CD4-positive, alpha-beta T cell treated with Interleukin-17A for 4 hours (primary cell): ENCODE measurements at regions not wholly inside any gene's neighbourhood (a gene's known extent, or its start where the extent isn't known, plus 50 kb on each side); places are given as distances from the start of the nearest gene placed in this dataset.
A peak's percentile ranks its signal among the peaks of the same experiment; 100 is the strongest.

ENCODE experiments used
- DNase-seq: peaks from one replicate; pipeline ENCODE4 v3.0.0-alpha.2; 2020; ENCODE audit warnings: mixed read lengths

- no peak for DNase-seq
Observed at GRCh38 chr10:78301891-78302738, 268.5 kb downstream of the RPS24 start.

GRCh38 chr10:78302739-78302988 is 269.0 kb downstream of the RPS24 start:
- DNase-seq = no peak

- peak; percentile 97 for DNase-seq
Observed at GRCh38 chr10:78302989-78303854, 269.6 kb downstream of the RPS24 start.

- no peak for DNase-seq
Observed at GRCh38 chr10:78304091-78305045, 270.7 kb downstream of the RPS24 start.

GRCh38 chr10:78305311-78305710 is 271.6 kb downstream of the RPS24 start:
- DNase-seq = no peak

- DNase-seq = no peak
Observed at GRCh38 chr10:78306358-78306757, 272.7 kb downstream of the RPS24 start.

- no peak for DNase-seq
Observed at GRCh38 chr10:78307576-78307975, 273.9 kb downstream of the RPS24 start.

- no peak for DNase-seq
Observed at GRCh38 chr10:78309536-78310237, 276.0 kb downstream of the RPS24 start.

- no peak for DNase-seq
Observed at GRCh38 chr10:78310481-78311080, 276.9 kb downstream of the RPS24 start.

- no peak for DNase-seq
Observed at GRCh38 chr10:78312197-78313047, 278.8 kb downstream of the RPS24 start.

- DNase-seq = no peak
Observed at GRCh38 chr10:78313048-78313381, 279.4 kb downstream of the RPS24 start.

GRCh38 chr10:78313636-78314035 is 280.0 kb downstream of the RPS24 start:
- DNase-seq = no peak

GRCh38 chr10:78314651-78315050 is 281.0 kb downstream of the RPS24 start:
- no peak for DNase-seq

- no peak for DNase-seq
Observed at GRCh38 chr10:78316451-78316931, 282.8 kb downstream of the RPS24 start.

- no peak for DNase-seq
Observed at GRCh38 chr10:78318305-78318704, 284.6 kb downstream of the RPS24 start.

- DNase-seq = no peak
Observed at GRCh38 chr10:78319371-78319770, 285.7 kb downstream of the RPS24 start.

- DNase-seq = no peak
Observed at GRCh38 chr10:78319841-78320240, 286.2 kb downstream of the RPS24 start.

GRCh38 chr10:78320506-78320905 is 286.8 kb downstream of the RPS24 start:
- peak; percentile 26 for DNase-seq

- no peak for DNase-seq
Observed at GRCh38 chr10:78321000-78321399, 287.3 kb downstream of the RPS24 start.

- DNase-seq = no peak
Observed at GRCh38 chr10:78321500-78321899, 287.8 kb downstream of the RPS24 start.

- DNase-seq = no peak
Observed at GRCh38 chr10:78326372-78326771, 292.7 kb downstream of the RPS24 start.
